GM21786 (cell line): ENCODE measurements at regions not wholly inside any gene's neighbourhood (a gene's known extent, or its start where the extent isn't known, plus 50 kb on each side); places are given as distances from the start of the nearest gene placed in this dataset.
"Not testable (repeated sequence)": the region's sequence is repeated elsewhere in the genome, so short reads cannot be mapped to it uniquely, and the experiment has no call there.

ENCODE experiments used
- ATAC-seq: cut with Tn5 transposase; IDR thresholded peaks from one replicate; pipeline ENCODE4 v1.9.1; 2021; ENCODE audit not compliant: unreplicated experiment

DNA sequence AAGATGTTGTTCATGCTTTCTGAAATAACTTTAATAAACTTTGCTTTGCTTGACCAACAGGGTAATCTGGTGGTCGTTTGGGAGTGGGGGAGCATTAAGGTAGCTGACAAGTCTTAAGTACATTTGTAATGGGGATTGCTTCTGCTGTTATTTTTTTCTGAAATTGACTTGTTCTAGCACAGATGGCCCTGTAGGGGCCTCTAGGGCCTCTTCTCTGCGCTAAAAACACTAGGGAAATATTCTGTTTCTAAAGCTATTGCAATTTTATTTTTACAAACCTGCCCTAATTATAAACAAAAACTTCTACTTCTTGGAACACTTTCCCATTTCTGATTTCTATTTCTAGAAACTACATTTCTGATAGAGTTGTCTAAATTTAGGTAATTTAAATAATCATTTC lies 191.3 kb upstream of the KCNJ3 start:
- no peak for ATAC-seq

- ATAC-seq = no peak
Observed at GRCh38 chr2:154518872-154519271, 179.6 kb upstream of the KCNJ3 start.

DNA sequence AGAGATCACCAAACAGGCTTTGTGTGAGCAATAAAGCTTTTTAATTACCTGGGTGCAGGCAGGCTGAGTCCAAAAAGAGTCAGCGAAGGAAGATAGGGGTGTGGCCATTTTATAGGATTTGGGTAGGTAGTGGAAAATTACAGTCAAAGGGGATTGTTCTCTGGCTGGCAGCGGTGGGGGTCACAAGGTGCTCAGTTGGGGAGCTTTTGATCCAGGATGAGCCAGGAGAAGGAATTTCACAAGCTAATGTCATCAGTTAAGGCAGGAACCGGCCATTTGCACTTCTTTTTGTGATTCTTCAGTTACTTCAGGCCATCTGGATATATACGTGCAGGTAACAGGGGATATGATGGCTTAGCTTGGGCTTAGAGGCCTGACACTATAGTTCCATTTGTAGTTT lies 177.5 kb upstream of the KCNJ3 start:
- not testable (repeated sequence) for ATAC-seq

GRCh38 chr2:154526234-154526633 lies 172.3 kb upstream of the KCNJ3 start:
- ATAC-seq = no peak

DNA sequence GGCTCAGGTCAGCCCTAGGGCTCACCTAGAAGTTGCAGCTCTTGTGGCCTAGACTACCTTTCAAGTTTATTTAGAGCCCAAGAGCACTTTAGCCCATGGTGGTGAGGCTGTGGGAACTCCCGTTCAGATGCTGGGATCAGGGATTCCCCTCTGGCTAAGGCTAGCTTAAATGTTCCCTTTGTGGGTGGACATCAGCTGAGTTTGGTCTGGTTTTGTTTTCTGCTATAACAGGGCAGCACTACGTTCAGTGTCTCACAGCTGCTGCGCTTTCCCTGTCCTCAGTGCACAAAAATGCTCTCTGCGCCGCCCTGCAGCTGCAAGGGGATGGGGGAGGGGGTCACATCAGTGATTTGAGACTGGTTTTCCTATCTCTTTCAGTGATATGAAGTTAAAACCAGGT lies 170.5 kb upstream of the KCNJ3 start:
- no peak for ATAC-seq

- ATAC-seq = no peak
Observed at GRCh38 chr2:154532004-154532403, 166.5 kb upstream of the KCNJ3 start.

GRCh38 chr2:154532763-154533162 lies 165.7 kb upstream of the KCNJ3 start:
- ATAC-seq = no peak

- no peak for ATAC-seq
Observed at GRCh38 chr2:154533300-154533940, 165.1 kb upstream of the KCNJ3 start.

DNA sequence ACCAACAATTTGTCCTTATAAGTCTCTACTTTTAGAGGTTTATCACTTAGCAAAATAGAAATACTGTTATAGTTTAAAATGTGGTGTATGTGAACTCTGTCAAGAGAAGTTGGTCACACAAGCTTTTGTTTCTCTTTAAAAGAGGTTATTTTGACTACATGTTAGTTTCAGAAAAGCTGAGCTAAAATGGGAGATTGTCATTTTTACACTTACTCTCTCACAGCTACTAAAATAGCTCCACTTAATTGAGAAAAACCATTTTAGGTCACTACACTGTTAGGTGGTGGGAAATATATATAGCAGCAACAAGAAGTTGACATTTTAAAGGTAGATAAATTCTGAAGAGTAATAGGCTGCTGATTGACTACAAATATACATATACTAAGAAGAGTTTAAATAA lies 161.5 kb upstream of the KCNJ3 start:
- ATAC-seq = peak; percentile 75

- ATAC-seq = no peak
Observed at GRCh38 chr2:154537843-154538450, 160.5 kb upstream of the KCNJ3 start.

- ATAC-seq = no peak
Observed at GRCh38 chr2:154546341-154546740, 152.2 kb upstream of the KCNJ3 start.

DNA sequence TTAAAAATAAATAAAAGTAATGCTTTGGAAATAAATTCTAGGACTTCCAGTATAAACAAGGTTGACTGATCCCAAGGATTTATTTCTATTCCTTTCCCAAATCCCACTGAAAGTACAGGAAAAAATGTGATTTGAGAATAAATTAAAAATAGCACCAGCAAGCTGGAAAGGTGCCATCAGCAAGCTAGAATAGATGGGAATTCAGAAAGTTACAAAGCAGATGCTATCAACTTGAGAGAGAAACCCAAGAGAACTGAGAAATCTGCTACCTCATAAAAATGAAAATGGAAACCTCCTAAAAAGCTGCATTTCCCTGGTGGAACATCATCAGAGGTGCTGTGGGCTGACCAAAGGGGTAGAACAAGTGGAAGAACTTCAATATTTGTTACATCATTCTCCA lies 148.6 kb upstream of the KCNJ3 start:
- ATAC-seq = no peak

DNA sequence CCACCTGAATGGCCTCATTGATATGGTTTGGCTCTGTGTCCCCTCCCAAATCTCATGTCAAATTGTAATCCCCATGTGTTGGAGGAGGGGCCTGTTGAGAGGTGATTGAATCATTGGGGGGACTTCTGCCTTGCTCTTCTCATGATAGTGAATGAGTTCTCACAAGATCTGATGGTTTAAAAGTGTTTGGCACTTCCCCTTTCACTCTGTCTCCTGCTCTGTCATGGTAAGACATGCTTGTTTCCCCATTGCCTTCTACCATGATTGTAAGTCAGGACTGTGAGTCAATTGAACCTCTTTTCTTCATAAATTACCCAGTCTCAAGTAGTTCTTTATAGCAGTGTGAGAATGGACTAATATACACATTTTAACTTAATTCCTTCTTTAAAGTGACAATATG lies 146.8 kb upstream of the KCNJ3 start:
- ATAC-seq = peak; percentile 29

- ATAC-seq = peak; percentile 63
Observed at GRCh38 chr2:154554046-154554445, 144.4 kb upstream of the KCNJ3 start.

- no peak for ATAC-seq
Observed at GRCh38 chr2:154555710-154556109, 142.8 kb upstream of the KCNJ3 start.

GRCh38 chr2:154556146-154556545 lies 142.3 kb upstream of the KCNJ3 start:
- peak; percentile 51 for ATAC-seq

GRCh38 chr2:154556607-154557006 lies 141.9 kb upstream of the KCNJ3 start:
- ATAC-seq = no peak

- no peak for ATAC-seq
Observed at GRCh38 chr2:154557906-154558305, 140.6 kb upstream of the KCNJ3 start.

GRCh38 chr2:154565433-154565832 lies 133.1 kb upstream of the KCNJ3 start:
- ATAC-seq = no peak

DNA sequence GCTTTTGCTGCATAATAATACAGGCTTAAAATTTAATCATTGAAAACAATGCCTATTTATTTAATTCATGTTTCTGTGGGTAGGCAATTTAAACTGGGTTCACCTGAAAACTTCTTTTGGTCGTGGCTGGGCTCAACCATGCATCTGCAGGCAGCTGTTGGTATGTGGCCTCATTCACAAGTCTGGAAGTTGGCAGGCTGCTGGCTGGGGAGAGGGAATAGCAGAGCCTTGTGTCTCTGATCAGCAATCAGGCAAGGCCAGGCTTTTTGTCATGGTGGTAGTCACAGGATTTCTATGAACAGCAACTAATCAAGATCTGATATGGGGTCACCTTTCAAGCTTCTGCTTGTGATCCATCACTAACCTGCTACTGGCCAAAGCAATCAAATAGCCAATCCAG lies 130.1 kb upstream of the KCNJ3 start:
- no peak for ATAC-seq

GRCh38 chr2:154570501-154570900 lies 128.0 kb upstream of the KCNJ3 start:
- ATAC-seq = no peak

- not testable (repeated sequence) for ATAC-seq
Observed at GRCh38 chr2:154576699-154577098, 121.8 kb upstream of the KCNJ3 start.

- no peak for ATAC-seq
Observed at GRCh38 chr2:154577390-154577789, 121.1 kb upstream of the KCNJ3 start.
